NCI-H187 treated with DMSO at 0.1 percent for 48 hours (cell line): ENCODE measurements at regions not wholly inside any gene's neighbourhood (a gene's known extent, or its start where the extent isn't known, plus 50 kb on each side); places are given as distances from the start of the nearest gene placed in this dataset.

Experiments
- DNase-seq: peaks from one replicate; lab custom pipeline; 2025; lab: John Stamatoyannopoulos, UW

- DNase-seq = no peak
These were observed 485.1 kb downstream of the SOX5 start for GRCh38 chr12:23464241-23464812.

- no peak for DNase-seq
These were observed 477.0 kb downstream of the SOX5 start for GRCh38 chr12:23472329-23472971.

- DNase-seq = no peak
These were observed 476.4 kb downstream of the SOX5 start for GRCh38 chr12:23473071-23473470.

GRCh38 chr12:23474438-23474976 is 475.0 kb downstream of the SOX5 start:
- no peak for DNase-seq
